ENCODE measurements at regions not wholly inside any gene's neighbourhood (a gene's known extent, or its start where the extent isn't known, plus 50 kb on each side); places are given as distances from the start of the nearest gene placed in this dataset.
"Not testable (repeated sequence)": the region's sequence is repeated elsewhere in the genome, so short reads cannot be mapped to it uniquely, and the experiment has no call there.

- Histone ChIP-seq H3K27ac (ENCODE audit: low read length, poor library complexity, severe bottlenecking) (peak overlapping the region; percentile 93), H4K91ac (ENCODE audit: low read length) (no peak overlapping the region), H2BK5ac (ENCODE audit: low read depth, low read length, poor library complexity, severe bottlenecking) (no peak overlapping the region), H3K27me3 (ENCODE audit: control insufficient read depth in 1 of 2, insufficient read depth in 1 of 2, low read length in 2 of 2) (no peaks in the 10 kb centered on the region), H3K18ac (ENCODE audit: low read depth in 1 of 2, low read length in 2 of 2) (no peak overlapping the region), H3K79me1 (replicated peaks; ENCODE audit: low read length, poor library complexity, severe bottlenecking) (peaks cover 2% of the 10 kb centered on the region), H3K9ac (ENCODE audit: low read length) (peak overlapping the region; percentile 97), H3K4me3 (ENCODE audit: insufficient read depth in 1 of 2, low read depth in 1 of 2, low read length in 2 of 2) (peak overlapping the region; percentile 93 to 94), H2BK120ac (ENCODE audit: low read depth, low read length) (no peak overlapping the region), H2AFZ (ENCODE audit: low read depth, low read length) (peak overlapping the region; percentile 99), H3K9me3 (ENCODE audit: control insufficient read depth, low read length) (no peaks in the 10 kb centered on the region), H2AK5ac (ENCODE audit: low read length, severe bottlenecking) (no peak overlapping the region), H3K4me2 (ENCODE audit: low read length, poor library complexity, severe bottlenecking) (peak overlapping the region; percentile 95), H4K8ac (ENCODE audit: low read length) (no peak overlapping the region), H2BK12ac (ENCODE audit: low read length in 2 of 2) (no peak overlapping the region), H3K14ac (ENCODE audit: low read length in 2 of 2) (no peak overlapping the region), H3K4ac (ENCODE audit: low read depth in 1 of 2, low read length in 2 of 2) (no peak overlapping the region), H3K36me3 (ENCODE audit: control insufficient read depth in 1 of 2, insufficient read depth in 2 of 2, low read depth in 1 of 2, low read length in 2 of 2) (peaks cover under 1 to 4% of the 10 kb centered on the region in 2 experiments), H2BK15ac (ENCODE audit: low read depth, poor library complexity, severe bottlenecking) (no peak overlapping the region), H3K4me1 (ENCODE audit: control insufficient read depth, insufficient read depth, low read depth, low read length) (peaks cover 5% of the 10 kb centered on the region), H3K23ac (ENCODE audit: low read length in 2 of 2) (no peak overlapping the region)
- no peak for DNase-seq
- WGBS = 73% methylated on average over 5 of the region's 10 CpGs
Measured at GRCh38 chr7:67301667-67302066, 305.0 kb downstream of the TYW1 start.

GRCh38 chr7:67302113-67303039, 305.7 kb downstream of the TYW1 start:
- Histone ChIP-seq H2AK5ac (ENCODE audit: low read length, severe bottlenecking) (no peak overlapping the region), H4K91ac (ENCODE audit: low read length) (peak overlapping the region; percentile 95), H4K8ac (ENCODE audit: low read length) (peak overlapping the region; percentile 94), H3K27me3 (ENCODE audit: control insufficient read depth in 1 of 2, insufficient read depth in 1 of 2, low read length in 2 of 2) (no peaks in the 10 kb centered on the region), H3K36me3 (ENCODE audit: control insufficient read depth in 1 of 2, insufficient read depth in 2 of 2, low read depth in 1 of 2, low read length in 2 of 2) (peaks cover 4 to 6% of the 10 kb centered on the region in 2 experiments), H3K4me2 (ENCODE audit: low read length, poor library complexity, severe bottlenecking) (peak overlapping the region; percentile 95), H2BK15ac (ENCODE audit: low read depth, poor library complexity, severe bottlenecking) (peak overlapping the region; percentile 80), H3K79me1 (replicated peaks; ENCODE audit: low read length, poor library complexity, severe bottlenecking) (peaks cover 4% of the 10 kb centered on the region), H2BK120ac (ENCODE audit: low read depth, low read length) (peak overlapping the region; percentile 89), H3K9me3 (ENCODE audit: control insufficient read depth, low read length) (no peaks in the 10 kb centered on the region), H3K9ac (ENCODE audit: low read length) (peak overlapping the region; percentile 97), H3K4me3 (ENCODE audit: insufficient read depth in 1 of 2, low read depth in 1 of 2, low read length in 2 of 2) (peak overlapping the region; percentile 93 to 94), H3K4ac (ENCODE audit: low read depth in 1 of 2, low read length in 2 of 2) (peak overlapping the region; percentile 75 to 87), H2BK5ac (ENCODE audit: low read depth, low read length, poor library complexity, severe bottlenecking) (peak overlapping the region; percentile 69), H3K18ac (ENCODE audit: low read depth in 1 of 2, low read length in 2 of 2) (peak overlapping the region; percentile 99), H3K4me1 (ENCODE audit: control insufficient read depth, insufficient read depth, low read depth, low read length) (peaks cover 5% of the 10 kb centered on the region), H2BK12ac (ENCODE audit: low read length in 2 of 2) (peak overlapping the region; percentile 39 to 78), H3K27ac (ENCODE audit: low read length, poor library complexity, severe bottlenecking) (peak overlapping the region; percentile 99), H3K23ac (ENCODE audit: low read length in 2 of 2) (peak overlapping the region in 1 of 2 experiments; percentile 99), H2AFZ (ENCODE audit: low read depth, low read length) (peak overlapping the region; percentile 100), H3K14ac (ENCODE audit: low read length in 2 of 2) (peak overlapping the region in 1 of 2 experiments; percentile 97)
- WGBS = under 1% methylated on average over 82 of the region's 83 CpGs
- peak; percentile 100 for DNase-seq

GRCh38 chr7:67304846-67305245, 308.2 kb downstream of the TYW1 start:
- H2BK15ac ChIP-seq (ENCODE audit: low read depth, poor library complexity, severe bottlenecking); H3K9me3 ChIP-seq (ENCODE audit: control insufficient read depth, low read length); H3K18ac ChIP-seq (ENCODE audit: low read depth in 1 of 2, low read length in 2 of 2); H3K4me1 ChIP-seq (ENCODE audit: control insufficient read depth, insufficient read depth, low read depth, low read length); H3K23ac ChIP-seq (ENCODE audit: low read length in 2 of 2); H3K27me3 ChIP-seq (ENCODE audit: control insufficient read depth in 1 of 2, insufficient read depth in 1 of 2, low read length in 2 of 2); H4K8ac ChIP-seq (ENCODE audit: low read length); H2BK12ac ChIP-seq (ENCODE audit: low read length in 2 of 2); H3K9ac ChIP-seq (ENCODE audit: low read length); H3K27ac ChIP-seq (ENCODE audit: low read length, poor library complexity, severe bottlenecking); H2AFZ ChIP-seq (ENCODE audit: low read depth, low read length); H2AK5ac ChIP-seq (ENCODE audit: low read length, severe bottlenecking); H3K4me2 ChIP-seq (ENCODE audit: low read length, poor library complexity, severe bottlenecking); H3K4ac ChIP-seq (ENCODE audit: low read depth in 1 of 2, low read length in 2 of 2); H2BK5ac ChIP-seq (ENCODE audit: low read depth, low read length, poor library complexity, severe bottlenecking); DNase-seq; H4K91ac ChIP-seq (ENCODE audit: low read length); H3K4me3 ChIP-seq (ENCODE audit: insufficient read depth in 1 of 2, low read depth in 1 of 2, low read length in 2 of 2); H3K14ac ChIP-seq (ENCODE audit: low read length in 2 of 2); H2BK120ac ChIP-seq (ENCODE audit: low read depth, low read length): not testable (repeated sequence)
- Histone ChIP-seq H3K79me1 (replicated peaks; ENCODE audit: low read length, poor library complexity, severe bottlenecking) (peaks cover 17% of the 10 kb centered on the region), H3K36me3 (ENCODE audit: control insufficient read depth in 1 of 2, insufficient read depth in 2 of 2, low read depth in 1 of 2, low read length in 2 of 2) (peaks cover 16 to 29% of the 10 kb centered on the region in 2 experiments)
- 100% methylated on average over 2 of the region's 3 CpGs for WGBS

- Histone ChIP-seq H3K9me3 (ENCODE audit: control insufficient read depth, low read length) (no peaks in the 10 kb centered on the region), H3K18ac (ENCODE audit: low read depth in 1 of 2, low read length in 2 of 2) (no peak overlapping the region), H2BK15ac (ENCODE audit: low read depth, poor library complexity, severe bottlenecking) (no peak overlapping the region), H3K4me1 (ENCODE audit: control insufficient read depth, insufficient read depth, low read depth, low read length) (peaks cover 3% of the 10 kb centered on the region), H4K91ac (ENCODE audit: low read length) (no peak overlapping the region), H4K8ac (ENCODE audit: low read length) (no peak overlapping the region), H2AFZ (ENCODE audit: low read depth, low read length) (no peak overlapping the region), H3K4me3 (ENCODE audit: insufficient read depth in 1 of 2, low read depth in 1 of 2, low read length in 2 of 2) (no peak overlapping the region), H3K9ac (ENCODE audit: low read length) (no peak overlapping the region), H2BK12ac (ENCODE audit: low read length in 2 of 2) (no peak overlapping the region), H2AK5ac (ENCODE audit: low read length, severe bottlenecking) (no peak overlapping the region), H3K27ac (ENCODE audit: low read length, poor library complexity, severe bottlenecking) (no peak overlapping the region), H3K27me3 (ENCODE audit: control insufficient read depth in 1 of 2, insufficient read depth in 1 of 2, low read length in 2 of 2) (no peaks in the 10 kb centered on the region), H3K36me3 (ENCODE audit: control insufficient read depth in 1 of 2, insufficient read depth in 2 of 2, low read depth in 1 of 2, low read length in 2 of 2) (peaks cover 16 to 44% of the 10 kb centered on the region in 2 experiments), H3K4ac (ENCODE audit: low read depth in 1 of 2, low read length in 2 of 2) (no peak overlapping the region), H3K4me2 (ENCODE audit: low read length, poor library complexity, severe bottlenecking) (no peak overlapping the region), H2BK5ac (ENCODE audit: low read depth, low read length, poor library complexity, severe bottlenecking) (no peak overlapping the region), H3K23ac (ENCODE audit: low read length in 2 of 2) (no peak overlapping the region), H3K79me1 (replicated peaks; ENCODE audit: low read length, poor library complexity, severe bottlenecking) (peaks cover 17% of the 10 kb centered on the region), H2BK120ac (ENCODE audit: low read depth, low read length) (no peak overlapping the region), H3K14ac (ENCODE audit: low read length in 2 of 2) (no peak overlapping the region)
- no peak for DNase-seq
- 100% methylated on average over 1 of the region's 3 CpGs for WGBS
Measured at GRCh38 chr7:67306331-67306730, 309.7 kb downstream of the TYW1 start.
